Stimulated activated CD4-positive, alpha-beta T cell treated with anti-CD3 and anti-CD28 coated beads, Interleukin-2, amount 100 ng/mL, for 48 hours (primary cell): ENCODE measurements at regions not wholly inside any gene's neighbourhood (a gene's known extent, or its start where the extent isn't known, plus 50 kb on each side); places are given as distances from the start of the nearest gene placed in this dataset.

ENCODE experiments used
- DNase-seq, 2 donors: peaks; one replicate each; pipeline ENCODE4 v3.0.0-alpha.2; 2020

- no peak for DNase-seq
Measured at GRCh38 chr5:2432076-2432920, 319.2 kb downstream of the IRX2 start.

- DNase-seq: no peak
Measured at GRCh38 chr5:2430606-2431005, 320.9 kb downstream of the IRX2 start.

- no peak for DNase-seq
Measured at GRCh38 chr5:2427983-2428382, 323.5 kb downstream of the IRX2 start.

GRCh38 chr5:2423634-2424033, 327.8 kb downstream of the IRX2 start:
- DNase-seq: no peak

- no peak for DNase-seq
Measured at GRCh38 chr5:2417301-2417700, 334.2 kb downstream of the IRX2 start.

GRCh38 chr5:2415678-2416077, 335.8 kb downstream of the IRX2 start:
- DNase-seq: no peak

- DNase-seq: no peak
Measured at GRCh38 chr5:2410451-2410850, 341.0 kb downstream of the IRX2 start.

- DNase-seq: no peak
Measured at GRCh38 chr5:2403296-2403695, 348.2 kb downstream of the IRX2 start.

- no peak for DNase-seq
Measured at GRCh38 chr5:2399804-2400203, 351.7 kb downstream of the IRX2 start.

- no peak for DNase-seq
Measured at GRCh38 chr5:2399096-2399495, 352.4 kb downstream of the IRX2 start.

- DNase-seq: no peak
Measured at GRCh38 chr5:2393556-2393955, 357.9 kb downstream of the IRX2 start.

- DNase-seq: no peak
Measured at GRCh38 chr5:2391566-2391965, 359.9 kb downstream of the IRX2 start.

- DNase-seq: no peak
Measured at GRCh38 chr5:2391021-2391420, 360.5 kb downstream of the IRX2 start.

- no peak for DNase-seq
Measured at GRCh38 chr5:2388571-2388970, 362.9 kb downstream of the IRX2 start.

- DNase-seq: no peak
Measured at GRCh38 chr5:2387634-2388325, 363.7 kb downstream of the IRX2 start.

- DNase-seq: no peak
Measured at GRCh38 chr5:2387250-2387633, 364.2 kb downstream of the IRX2 start.

- no peak for DNase-seq
Measured at GRCh38 chr5:2385818-2386217, 365.7 kb downstream of the IRX2 start.

- DNase-seq: no peak
Measured at GRCh38 chr5:2383698-2384065, 367.8 kb downstream of the IRX2 start.

- DNase-seq: no peak
Measured at GRCh38 chr5:2382776-2383697, 368.4 kb downstream of the IRX2 start.

GRCh38 chr5:2381861-2382260, 369.6 kb downstream of the IRX2 start:
- DNase-seq: no peak

GRCh38 chr5:2381070-2381469, 370.4 kb downstream of the IRX2 start:
- no peak for DNase-seq

- no peak for DNase-seq
Measured at GRCh38 chr5:2378976-2379375, 372.5 kb downstream of the IRX2 start.

GRCh38 chr5:2378108-2378507, 373.4 kb downstream of the IRX2 start:
- DNase-seq: no peak
